ENCODE measurements at regions not wholly inside any gene's neighbourhood (a gene's known extent, or its start where the extent isn't known, plus 50 kb on each side); places are given as distances from the start of the nearest gene placed in this dataset.

GRCh38 chr13:40408602-40409001 lies 257.8 kb downstream of the FOXO1 start:
- intact Hi-C loops (cut with micrococcal nuclease): no loop called here
- CTCF ChIA-PET (ENCODE audit: low intra/inter-chr PET ratio): no interaction called here

More at GRCh38 chr13:40408602-40409001, 257.8 kb downstream of the FOXO1 start:
- ATAC-seq (no peak), DNase-seq (ENCODE audit: extremely low read depth in 1 of 4, low spot score in 3 of 4) (no peak), FAIRE-seq (no peak)
- Histone ChIP-seq H3K4me2 (ENCODE audit: insufficient read depth, low read length) (no peak overlapping the region), H3K9me1 (ENCODE audit: control insufficient read depth, insufficient read depth, low read length) (no peaks in the 10 kb centered on the region), H3K36me3 (ENCODE audit: control insufficient read depth, insufficient read depth, low read length) (no peaks in the 10 kb centered on the region), H3K4me3 (no peak overlapping the region), H3K27me3 (ENCODE audit: control insufficient read depth in 2 of 2, insufficient read depth in 2 of 2, low read length in 2 of 2) (peaks cover 0 to 7% of the 10 kb centered on the region in 2 experiments; a peak in 2 of 5 replicates), H3K79me2 (ENCODE audit: control insufficient read depth, insufficient read depth, low read length) (no peaks in the 10 kb centered on the region), H3K4me1 (replicated peaks in 1 of 2; ENCODE audit: control insufficient read depth in 2 of 2, insufficient read depth in 2 of 2, low read length in 2 of 2) (no peaks in the 10 kb centered on the region), H2AFZ (ENCODE audit: low read depth, low read length) (no peak overlapping the region), H3K27ac (ENCODE audit: extremely low read depth, low read depth, low read length) (no peak overlapping the region), H3K9ac (ENCODE audit: insufficient read depth in 1 of 2, low read depth in 2 of 2, low read length in 2 of 2) (no peak overlapping the region), H3K9me3 (replicated peaks; ENCODE audit: control insufficient read depth, insufficient read depth, low read depth, low read length) (no peaks in the 10 kb centered on the region), H4K20me1 (replicated peaks; ENCODE audit: control insufficient read depth, insufficient read depth, low read length) (no peaks in the 10 kb centered on the region)
- 2% methylated on average over 5 of the region's 5 CpGs for WGBS (ENCODE audit: insufficient coverage, low coverage, missing lambda C conversion rate)
- in situ Hi-C loops (cut with MboI): no loop called here
- TF ChIP-seq MAFG (tag; conservative IDR thresholded peaks at IDR 0.05) (no peak), ZNF121 (CRISPR knock-in tag; conservative IDR thresholded peaks at IDR 0.05) (no peak), GABPB2 (CRISPR knock-in tag; conservative IDR thresholded peaks at IDR 0.05) (no peak), ZNF444 (CRISPR knock-in tag; IDR thresholded peaks at IDR 0.05) (no peak), ZNF282 (CRISPR knock-in tag; IDR thresholded peaks at IDR 0.05) (no peak), POLR2A (conservative IDR thresholded peaks at IDR 0.05) (no peak), CLOCK (CRISPR knock-in tag; IDR thresholded peaks at IDR 0.05; ENCODE audit: borderline replicate concordance) (no peak), ARID3A (IDR thresholded peaks at IDR 0.05; ENCODE audit: borderline replicate concordance, low read depth, low read length) (no peak), CEBPB (tag; IDR thresholded peaks at IDR 0.05) (no peak), TOE1 (IDR thresholded peaks at IDR 0.05; ENCODE audit: borderline replicate concordance) (no peak), TOE1 (CRISPR knock-in tag; IDR thresholded peaks at IDR 0.05; ENCODE audit: borderline replicate concordance, low read depth) (no peak), JUNB (CRISPR knock-in tag; conservative IDR thresholded peaks at IDR 0.05) (no peak), USF1 (CRISPR knock-in tag; IDR thresholded peaks at IDR 0.05) (no peak), RBM17 (IDR thresholded peaks at IDR 0.05; ENCODE audit: borderline replicate concordance, low read depth, low read length) (no peak), KDM1A (IDR thresholded peaks at IDR 0.05) (no peak), ZBTB17 (CRISPR knock-in tag; IDR thresholded peaks at IDR 0.05) (no peak), KLF16 (IDR thresholded peaks at IDR 0.05) (no peak), GATAD2B (IDR thresholded peaks at IDR 0.05; ENCODE audit: borderline replicate concordance) (no peak), ZBTB2 (IDR thresholded peaks at IDR 0.05) (no peak)
- POLR2A ChIA-PET: no interaction called here
- BruUV-seq (replicated peaks): no TSS peak
